PC-3 (cell line): ENCODE measurements at regions not wholly inside any gene's neighbourhood (a gene's known extent, or its start where the extent isn't known, plus 50 kb on each side); places are given as distances from the start of the nearest gene placed in this dataset.

ENCODE experiments used
- ATAC-seq: fragments of 200-7000 bp; cut with Tn5 transposase; 2 replicates; pipeline ENCODE4 v1.9.1; 2020; ENCODE audit warnings: mild to moderate bottlenecking, moderate library complexity
- BruUV-seq: library from RNA; stranded (reverse); fragments of 400-500 nt; replicated peaks from 2 replicates; lab custom pipeline; 2021; lab: Mats Ljungman, UMichigan
- CTCF ChIA-PET: fragments of 300-600 bp; sonication (Branson Sonifier 250); formaldehyde crosslinking; loops from one replicate; lab custom pipeline; 2022; ENCODE audit warnings: antibody characterized with exemption; lab: Charles Lee
- POLR2A ChIA-PET: fragments of 300-600 bp; sonication (Branson Sonifier 250); formaldehyde crosslinking; loops from one replicate; lab custom pipeline; 2022; ENCODE audit warnings: antibody characterized with exemption; ENCODE audit not compliant: unreplicated experiment; lab: Charles Lee
- DNase-seq: peaks from one replicate; pipeline ENCODE4 v3.0.0-alpha.2; 2015
- H2AFZ ChIP-seq: fragments of 300-600 bp; sonication (generic); 2 replicates; pipeline ENCODE4 v1.6.0; 2016; ENCODE audit warnings: antibody characterized with exemption, low read length
- H3F3A ChIP-seq: fragments of 300-600 bp; sonication (generic); one replicate; pipeline ENCODE4 v1.6.0; 2017; ENCODE audit warnings: antibody characterized with exemption, low read length, control low read depth, mild to moderate bottlenecking; ENCODE audit not compliant: unreplicated experiment
- H3K27ac ChIP-seq: fragments of 300-600 bp; sonication (generic); 2 replicates; pipeline ENCODE4 v1.5.1; 2016; ENCODE audit warnings: mild to moderate bottlenecking, low read length
- H3K27me3 ChIP-seq: fragments of 300-600 bp; sonication (generic); 2 replicates; pipeline ENCODE4 v1.6.1; 2016; ENCODE audit warnings: low read length, mixed read lengths
- H3K36me3 ChIP-seq: fragments of 300-600 bp; sonication (generic); 2 replicates; pipeline ENCODE4 v1.6.1; 2016; ENCODE audit warnings: low read depth, mixed run types, low read length, mixed read lengths
- H3K4me1 ChIP-seq: fragments of 300-600 bp; sonication (generic); 2 replicates; pipeline ENCODE4 v1.5.1; 2016; ENCODE audit warnings: low read length; ENCODE audit not compliant: insufficient read depth
- H3K4me2 ChIP-seq: fragments of 300-600 bp; sonication (generic); 2 replicates; pipeline ENCODE4 v1.6.0; 2016; ENCODE audit warnings: low read length
- H3K4me3 ChIP-seq: fragments of 300-600 bp; sonication (generic); 2 replicates; pipeline ENCODE4 v1.5.1; 2016; ENCODE audit warnings: mild to moderate bottlenecking, low read length, mixed read lengths
- H3K79me2 ChIP-seq: fragments of 300-600 bp; sonication (generic); 2 replicates; pipeline ENCODE4 v1.6.1; 2017; ENCODE audit warnings: low read length, mixed read lengths
- H3K9ac ChIP-seq: fragments of 300-600 bp; sonication (generic); 2 replicates; pipeline ENCODE4 v1.6.0; 2016; ENCODE audit warnings: mild to moderate bottlenecking, low read length
- H3K9me2 ChIP-seq: fragments of 300-600 bp; sonication (generic); replicated peaks from 2 replicates; pipeline ENCODE4 v1.6.1; 2016; ENCODE audit warnings: mixed run types, low read length, mixed read lengths
- H3K9me3 ChIP-seq: fragments of 300-600 bp; sonication (generic); 2 replicates; pipeline ENCODE4 v1.6.1; 2016; ENCODE audit warnings: low read length, mixed read lengths
- H4K20me1 ChIP-seq: fragments of 300-600 bp; sonication (generic); 2 replicates; pipeline ENCODE4 v1.6.1; 2016; ENCODE audit warnings: low read length, mixed read lengths
- EZH2 ChIP-seq: fragments of 300-600 bp; sonication (generic); IDR thresholded peaks from one replicate; pipeline ENCODE4 v1.6.1; 2017; ENCODE audit warnings: antibody characterized with exemption, mild to moderate bottlenecking, low read length; ENCODE audit not compliant: unreplicated experiment
- EZH2phosphoT487 ChIP-seq: fragments of 300-600 bp; sonication (generic); IDR thresholded peaks from 2 replicates; pipeline ENCODE4 v1.6.1; 2018; ENCODE audit warnings: mild to moderate bottlenecking, antibody characterized with exemption, low read length, borderline replicate concordance
- intact Hi-C: fragments of 100-400 bp; cut with micrococcal nuclease; formaldehyde crosslinking; loops from 2 replicates; pipeline ENCODE4 v1.9.0; 2023
- TF ChIP-seq, protein P1 (sequence below): fragments of 300-600 bp; sonication (generic); conservative IDR thresholded peaks from 2 replicates; pipeline ENCODE4 v1.5.1; 2017; ENCODE audit warnings: antibody characterized with exemption, low read depth, mild to moderate bottlenecking, low read length

DNA sequence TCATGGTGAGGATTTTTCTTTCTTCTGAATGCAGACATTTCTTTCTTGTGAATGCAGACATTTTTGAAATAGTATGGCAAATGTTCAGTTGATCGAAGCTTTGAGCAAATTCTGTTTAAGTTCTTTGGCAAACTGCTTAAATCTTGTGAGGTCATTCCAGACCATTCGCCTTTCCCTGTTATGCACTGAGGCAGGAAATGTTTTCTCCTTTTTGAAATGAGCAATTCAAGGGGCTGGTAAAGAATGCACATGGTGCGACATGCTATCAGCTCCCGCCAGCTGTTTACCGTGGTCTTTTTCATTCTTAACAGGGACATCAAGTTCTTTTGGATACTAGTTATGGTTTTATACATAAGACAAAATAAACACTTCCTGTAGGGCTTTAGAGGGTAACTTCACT lies 112.0 kb upstream of the CCN2 start:
- Histone ChIP-seq H3F3A (no peaks in the 10 kb centered on the region), H3K4me1 (peaks cover 28% of the 10 kb centered on the region), H3K4me3 (no peak overlapping the region), H3K36me3 (no peaks in the 10 kb centered on the region), H3K27ac (0 out of 2 replicates have a peak overlapping the region, but pooled peaks have one; percentile 2), H4K20me1 (no peaks in the 10 kb centered on the region), H3K9ac (no peak overlapping the region), H3K9me3 (no peaks in the 10 kb centered on the region), H3K4me2 (no peak overlapping the region), H3K79me2 (no peaks in the 10 kb centered on the region), H3K9me2 (no peaks in the 10 kb centered on the region), H3K27me3 (no peaks in the 10 kb centered on the region), H2AFZ (no peak overlapping the region)
- POLR2A ChIA-PET = no interaction called here
- intact Hi-C loops = no loop called here
- DNase-seq = no peak
- ATAC-seq = no peak
- TF ChIP-seq EZH2 = no peak
- TF ChIP-seq, protein P1, sequence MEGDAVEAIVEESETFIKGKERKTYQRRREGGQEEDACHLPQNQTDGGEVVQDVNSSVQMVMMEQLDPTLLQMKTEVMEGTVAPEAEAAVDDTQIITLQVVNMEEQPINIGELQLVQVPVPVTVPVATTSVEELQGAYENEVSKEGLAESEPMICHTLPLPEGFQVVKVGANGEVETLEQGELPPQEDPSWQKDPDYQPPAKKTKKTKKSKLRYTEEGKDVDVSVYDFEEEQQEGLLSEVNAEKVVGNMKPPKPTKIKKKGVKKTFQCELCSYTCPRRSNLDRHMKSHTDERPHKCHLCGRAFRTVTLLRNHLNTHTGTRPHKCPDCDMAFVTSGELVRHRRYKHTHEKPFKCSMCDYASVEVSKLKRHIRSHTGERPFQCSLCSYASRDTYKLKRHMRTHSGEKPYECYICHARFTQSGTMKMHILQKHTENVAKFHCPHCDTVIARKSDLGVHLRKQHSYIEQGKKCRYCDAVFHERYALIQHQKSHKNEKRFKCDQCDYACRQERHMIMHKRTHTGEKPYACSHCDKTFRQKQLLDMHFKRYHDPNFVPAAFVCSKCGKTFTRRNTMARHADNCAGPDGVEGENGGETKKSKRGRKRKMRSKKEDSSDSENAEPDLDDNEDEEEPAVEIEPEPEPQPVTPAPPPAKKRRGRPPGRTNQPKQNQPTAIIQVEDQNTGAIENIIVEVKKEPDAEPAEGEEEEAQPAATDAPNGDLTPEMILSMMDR = no peak
- no peak for TF ChIP-seq EZH2phosphoT487
- CTCF ChIA-PET = no interaction called here
- no TSS peak for BruUV-seq

GRCh38 chr6:132062626-132063025 lies 111.5 kb upstream of the CCN2 start:
- H3K4me2 ChIP-seq = no peak overlapping the region
- POLR2A ChIA-PET = no interaction called here
- peaks cover 28% of the 10 kb centered on the region for H3K4me1 ChIP-seq
- no peak overlapping the region for H3K9ac ChIP-seq
- ATAC-seq (no peak), DNase-seq (no peak)
- no peak overlapping the region for H3K4me3 ChIP-seq
- H3K27me3 ChIP-seq = no peaks in the 10 kb centered on the region
- no peaks in the 10 kb centered on the region for H4K20me1 ChIP-seq
- H3K9me2 ChIP-seq = no peaks in the 10 kb centered on the region
- intact Hi-C loops = no loop called here
- no TSS peak for BruUV-seq
- H3K27ac ChIP-seq = no peak overlapping the region
- no peaks in the 10 kb centered on the region for H3F3A ChIP-seq
- H3K36me3 ChIP-seq = no peaks in the 10 kb centered on the region
- CTCF ChIA-PET = no interaction called here
- no peaks in the 10 kb centered on the region for H3K79me2 ChIP-seq
- no peak overlapping the region for H2AFZ ChIP-seq
- no peak for TF ChIP-seq EZH2
- H3K9me3 ChIP-seq = no peaks in the 10 kb centered on the region

GRCh38 chr6:132061381-132061780 lies 110.2 kb upstream of the CCN2 start:
- ATAC-seq = no peak
- no peaks in the 10 kb centered on the region for H3K9me2 ChIP-seq
- no peaks in the 10 kb centered on the region for H4K20me1 ChIP-seq
- TF ChIP-seq, protein P1 = no peak
- H2AFZ ChIP-seq = no peak overlapping the region
- H3K4me1 ChIP-seq = peaks cover 28% of the 10 kb centered on the region
- ChIA-PET POLR2A (no interaction called here), CTCF (no interaction called here)
- no peaks in the 10 kb centered on the region for H3K9me3 ChIP-seq
- no peak overlapping the region for H3K9ac ChIP-seq
- no peak overlapping the region for H3K27ac ChIP-seq
- intact Hi-C loops = no loop called here
- no peaks in the 10 kb centered on the region for H3F3A ChIP-seq
- H3K4me2 ChIP-seq = no peak overlapping the region
- H3K27me3 ChIP-seq = no peaks in the 10 kb centered on the region
- BruUV-seq = no TSS peak
- H3K4me3 ChIP-seq = no peak overlapping the region
- no peaks in the 10 kb centered on the region for H3K36me3 ChIP-seq
- DNase-seq = no peak
- no peaks in the 10 kb centered on the region for H3K79me2 ChIP-seq
